T1000 (cell line): ENCODE measurements at regions not wholly inside any gene's neighbourhood (a gene's known extent, or its start where the extent isn't known, plus 50 kb on each side); places are given as distances from the start of the nearest gene placed in this dataset.

Experiments used
- DNase-seq: peaks from one replicate; lab custom pipeline; 2025; ENCODE audit warnings: mixed read lengths; lab: John Stamatoyannopoulos, UW

GRCh38 chr14:61108496-61109141 is 127.6 kb downstream of the SLC38A6 start:
- DNase-seq, result no peak

GRCh38 chr14:61107869-61108493 is 126.9 kb downstream of the SLC38A6 start:
- DNase-seq, result no peak

- no peak for DNase-seq
Measured at GRCh38 chr14:61106959-61107641, 126.1 kb downstream of the SLC38A6 start.

- DNase-seq, result no peak
Measured at GRCh38 chr14:61106271-61106958, 125.4 kb downstream of the SLC38A6 start.

- DNase-seq, result no peak
Measured at GRCh38 chr14:61104358-61104757, 123.3 kb downstream of the SLC38A6 start.

DNA sequence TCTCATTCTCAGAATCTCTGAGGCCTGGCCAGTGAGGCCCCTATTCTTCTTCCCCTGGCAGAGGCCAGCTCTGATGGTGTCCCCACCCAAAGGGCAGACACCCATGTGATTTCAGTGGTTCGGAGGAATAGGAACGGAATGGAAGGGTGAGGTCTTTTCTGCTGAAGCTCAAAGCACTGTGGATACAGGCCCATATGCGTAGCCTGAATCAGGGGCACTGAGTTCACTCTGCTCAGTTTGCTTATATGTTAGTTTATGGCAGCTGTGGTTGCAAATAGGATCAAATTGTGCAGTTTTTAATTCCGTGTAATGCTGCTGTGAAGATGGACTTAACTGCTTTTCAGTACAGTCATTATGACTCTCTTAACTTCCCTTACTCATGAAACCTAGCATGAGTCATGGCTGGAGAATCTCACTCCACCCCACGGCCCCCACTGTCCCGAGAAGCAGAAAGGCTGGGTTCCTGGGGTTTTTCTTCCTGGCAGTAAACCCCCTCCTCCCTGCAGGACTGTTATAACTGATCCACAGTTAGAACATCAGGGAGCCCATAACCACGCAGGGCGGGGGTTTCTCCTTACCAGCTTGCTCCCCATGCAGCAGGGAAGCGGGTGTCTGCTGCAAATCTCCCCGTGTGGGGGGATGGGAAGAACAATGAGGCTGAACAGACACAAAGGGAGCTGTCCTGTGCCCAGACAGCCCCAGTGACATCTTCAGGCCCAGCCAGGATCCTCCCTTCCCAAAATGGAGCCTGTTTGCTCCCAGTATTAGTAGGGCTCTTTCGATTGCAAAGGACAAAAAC is 122.7 kb downstream of the SLC38A6 start:
- peak; percentile 80 for DNase-seq

GRCh38 chr14:61102549-61103466 is 121.8 kb downstream of the SLC38A6 start:
- DNase-seq, result no peak
